ENCODE measurements at regions not wholly inside any gene's neighbourhood (a gene's known extent, or its start where the extent isn't known, plus 50 kb on each side); places are given as distances from the start of the nearest gene placed in this dataset.

DNA sequence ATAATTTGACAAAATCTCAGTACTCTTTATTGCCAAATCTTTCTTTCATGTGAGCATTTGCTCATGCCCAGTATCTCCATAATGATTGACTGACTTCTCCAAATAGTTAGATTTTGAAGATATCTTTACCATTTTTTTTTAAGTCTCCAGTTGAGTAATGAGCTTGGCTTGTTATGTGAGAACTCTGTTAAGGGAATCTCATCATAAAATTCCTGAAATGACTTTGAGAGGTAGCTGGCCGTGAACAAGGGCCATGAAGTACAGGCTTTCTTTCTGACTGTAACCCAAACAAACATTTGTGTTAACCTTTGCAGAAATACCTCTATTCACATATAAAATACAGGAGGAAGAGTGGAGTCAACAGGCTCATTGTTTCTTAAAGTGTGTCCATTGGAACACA, 449.7 kb downstream of the IRS2 start:
- 12 to 15% methylated on average over 1 of the region's 1 CpG for WGBS, 2 donors
- H3K4me1 ChIP-seq: no peaks in the 10 kb centered on the region
- H3K36me3 ChIP-seq: no peaks in the 10 kb centered on the region
- H3K9me3 ChIP-seq: no peaks in the 10 kb centered on the region
- H3K27ac ChIP-seq: no peak overlapping the region
- no peak overlapping the region for H3K4me3 ChIP-seq (replicated peaks in 1 of 3)
- H3K27me3 ChIP-seq: no peaks in the 10 kb centered on the region
- no peak for TF ChIP-seq CTCF (IDR thresholded peaks at IDR 0.05)
- TF ChIP-seq POLR2A (IDR thresholded peaks at IDR 0.05): no peak
- DNase-seq: peak in 1 of 2 donors; percentile 13
- intact Hi-C loops (cut with DNase I): no loop called here

DNA sequence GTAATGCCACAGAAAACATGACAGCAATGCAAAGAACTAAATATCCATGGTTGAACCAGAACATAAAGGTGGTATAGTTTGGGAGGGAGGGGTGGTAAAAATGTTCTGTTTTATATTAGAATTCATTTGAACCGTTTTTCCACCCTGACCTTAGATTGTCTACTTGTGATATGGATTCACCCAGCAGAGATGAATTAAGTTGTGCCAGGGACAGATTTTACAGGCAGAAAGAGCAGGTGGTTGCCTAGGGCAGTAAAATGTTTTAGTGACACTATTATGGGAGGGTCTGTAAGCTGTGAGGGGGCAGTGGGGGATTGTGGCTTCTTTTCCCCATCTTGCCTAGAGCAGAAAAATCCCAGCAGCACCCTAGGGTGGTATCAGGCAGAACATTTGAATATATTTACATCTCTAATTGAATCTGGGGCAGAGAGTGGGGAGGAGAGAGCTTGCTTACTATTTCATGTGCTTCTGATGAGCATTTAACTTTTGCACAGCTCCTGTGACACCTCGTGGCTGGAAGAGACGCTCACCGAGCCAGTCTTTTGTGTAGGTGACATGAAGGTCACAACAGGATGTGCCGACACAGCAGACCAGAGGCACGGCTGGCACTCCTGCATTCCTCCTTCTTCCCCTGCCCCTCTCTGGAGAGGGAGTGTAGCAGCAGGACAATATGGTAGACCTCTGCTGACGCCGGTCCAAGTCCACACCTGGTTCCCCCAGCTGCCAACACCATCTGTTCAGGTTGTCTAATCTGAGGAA, 452.3 kb downstream of the IRS2 start:
- WGBS, 2 donors: 80 to 81% methylated on average over 8 of the region's 8 CpGs
- H3K4me3 ChIP-seq (replicated peaks in 1 of 3): no peak overlapping the region
- intact Hi-C loops (cut with DNase I): no loop called here
- H3K36me3 ChIP-seq: no peaks in the 10 kb centered on the region
- no peak for DNase-seq
- H3K27ac ChIP-seq: no peak overlapping the region
- TF ChIP-seq POLR2A (IDR thresholded peaks at IDR 0.05) (no peak), CTCF (IDR thresholded peaks at IDR 0.05) (no peak)
- H3K9me3 ChIP-seq: no peaks in the 10 kb centered on the region
- no peaks in the 10 kb centered on the region for H3K27me3 ChIP-seq
- H3K4me1 ChIP-seq: no peaks in the 10 kb centered on the region

- no peaks in the 10 kb centered on the region for H3K9me3 ChIP-seq
- TF ChIP-seq POLR2A (IDR thresholded peaks at IDR 0.05) (no peak), CTCF (IDR thresholded peaks at IDR 0.05) (no peak)
- no peak for DNase-seq
- WGBS, 2 donors: 79 to 84% methylated on average over 26 of the region's 26 CpGs
- H3K4me3 ChIP-seq (replicated peaks in 1 of 3): no peak overlapping the region
- no peak overlapping the region for H3K27ac ChIP-seq
- no peaks in the 10 kb centered on the region for H3K36me3 ChIP-seq
- peaks cover 4% of the 10 kb centered on the region for H3K27me3 ChIP-seq
- H3K4me1 ChIP-seq: no peaks in the 10 kb centered on the region
- intact Hi-C loops (cut with DNase I): no loop called here
Measured at GRCh38 chr13:109332506-109333499, 453.6 kb downstream of the IRS2 start.

DNA sequence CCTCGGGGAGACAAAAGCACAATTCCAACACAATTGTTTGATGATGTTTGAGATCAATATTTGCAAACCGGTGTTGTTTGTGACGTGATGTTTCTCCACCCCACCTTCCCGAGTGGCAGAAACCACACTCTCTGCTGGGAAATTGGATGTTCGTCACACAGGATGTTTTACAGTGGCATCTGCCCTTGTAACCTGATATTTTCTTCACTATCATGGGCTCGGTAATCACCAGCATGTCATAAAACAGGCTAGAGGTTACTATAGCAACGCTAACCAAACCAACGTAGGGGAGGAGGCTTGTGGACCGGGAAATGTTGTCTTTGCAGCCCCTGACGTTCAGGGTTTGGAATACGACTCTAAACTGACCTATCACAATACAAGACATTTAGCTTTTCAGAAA, 454.5 kb downstream of the IRS2 start:
- Histone ChIP-seq H3K27me3 (peaks cover 4% of the 10 kb centered on the region), H3K4me1 (no peaks in the 10 kb centered on the region), H3K27ac (no peak overlapping the region), H3K36me3 (no peaks in the 10 kb centered on the region), H3K9me3 (no peaks in the 10 kb centered on the region), H3K4me3 (replicated peaks in 1 of 3) (no peak overlapping the region)
- peak in 1 of 2 donors; percentile 16 for DNase-seq
- intact Hi-C loops (cut with DNase I): no loop called here
- 25 to 30% methylated on average over 11 of the region's 11 CpGs for WGBS, 2 donors
- no peak for TF ChIP-seq POLR2A (IDR thresholded peaks at IDR 0.05)
- TF ChIP-seq CTCF (IDR thresholded peaks at IDR 0.05): no peak
